ENCODE measurements at regions not wholly inside any gene's neighbourhood (a gene's known extent, or its start where the extent isn't known, plus 50 kb on each side); places are given as distances from the start of the nearest gene placed in this dataset.

- TF ChIP-seq, protein P1, sequence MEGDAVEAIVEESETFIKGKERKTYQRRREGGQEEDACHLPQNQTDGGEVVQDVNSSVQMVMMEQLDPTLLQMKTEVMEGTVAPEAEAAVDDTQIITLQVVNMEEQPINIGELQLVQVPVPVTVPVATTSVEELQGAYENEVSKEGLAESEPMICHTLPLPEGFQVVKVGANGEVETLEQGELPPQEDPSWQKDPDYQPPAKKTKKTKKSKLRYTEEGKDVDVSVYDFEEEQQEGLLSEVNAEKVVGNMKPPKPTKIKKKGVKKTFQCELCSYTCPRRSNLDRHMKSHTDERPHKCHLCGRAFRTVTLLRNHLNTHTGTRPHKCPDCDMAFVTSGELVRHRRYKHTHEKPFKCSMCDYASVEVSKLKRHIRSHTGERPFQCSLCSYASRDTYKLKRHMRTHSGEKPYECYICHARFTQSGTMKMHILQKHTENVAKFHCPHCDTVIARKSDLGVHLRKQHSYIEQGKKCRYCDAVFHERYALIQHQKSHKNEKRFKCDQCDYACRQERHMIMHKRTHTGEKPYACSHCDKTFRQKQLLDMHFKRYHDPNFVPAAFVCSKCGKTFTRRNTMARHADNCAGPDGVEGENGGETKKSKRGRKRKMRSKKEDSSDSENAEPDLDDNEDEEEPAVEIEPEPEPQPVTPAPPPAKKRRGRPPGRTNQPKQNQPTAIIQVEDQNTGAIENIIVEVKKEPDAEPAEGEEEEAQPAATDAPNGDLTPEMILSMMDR (IDR thresholded peaks at IDR 0.05), result no peak
- no peak for TF ChIP-seq POLR2A (IDR thresholded peaks at IDR 0.05)
Observed at GRCh38 chr7:85655252-85655651, 468.4 kb upstream of the SEMA3D start.

All from heart left ventricle (tissue), 13 donors.